CD14-positive monocyte (primary cell): ENCODE measurements at regions not wholly inside any gene's neighbourhood (a gene's known extent, or its start where the extent isn't known, plus 50 kb on each side); places are given as distances from the start of the nearest gene placed in this dataset.

Experiments used
- DNase-seq, 3 donors: peaks; one replicate each; pipeline ENCODE4 v3.0.0-alpha.2; 2011 to 2022
- H2AFZ ChIP-seq: 2 replicates; pipeline ENCODE4 v1.6.0; 2012; ENCODE audit warnings: mild to moderate bottlenecking, low read depth, low read length, inconsistent platforms; ENCODE audit not compliant: insufficient read depth, poor library complexity, severe bottlenecking
- H3K27ac ChIP-seq, 2 donors: 1 replicate in 1 of 2; 2 replicates in 1 of 2; pipeline ENCODE4 v1.5.1; 2012 to 2013; ENCODE audit warnings: low read length in 2 of 2, control low read depth in 1 of 2, inconsistent platforms in 1 of 2, low read depth in 1 of 2, mild to moderate bottlenecking in 1 of 2
- H3K27me3 ChIP-seq, 2 donors: one replicate each; pipeline versions ENCODE4 v1.6.0 to v1.6.1; 2011 to 2013; ENCODE audit warnings: low read length in 2 of 2; ENCODE audit not compliant: control insufficient read depth in 2 of 2, insufficient read depth in 2 of 2
- H3K36me3 ChIP-seq, 2 donors: replicated peaks in 1 of 2; 1 replicate in 1 of 2; 2 replicates in 1 of 2; pipeline versions ENCODE4 v1.5.1 to v1.6.1; 2012 to 2013; ENCODE audit warnings: low read length in 2 of 2, control low read depth in 1 of 2, inconsistent platforms in 1 of 2, mild to moderate bottlenecking in 1 of 2; ENCODE audit not compliant: insufficient read depth in 2 of 2, control insufficient read depth in 1 of 2
- H3K4me1 ChIP-seq, 2 donors: 1 replicate in 1 of 2; 2 replicates in 1 of 2; pipeline versions ENCODE4 v1.5.1 to v1.6.1; 2012 to 2013; ENCODE audit warnings: low read length in 2 of 2, control low read depth in 1 of 2, inconsistent platforms in 1 of 2, mild to moderate bottlenecking in 1 of 2, moderate library complexity in 1 of 2; ENCODE audit not compliant: insufficient read depth in 2 of 2, control insufficient read depth in 1 of 2
- H3K4me2 ChIP-seq: replicated peaks from 2 replicates; pipeline ENCODE3; 2012; ENCODE audit warnings: low read length, moderate library complexity, mild to moderate bottlenecking; ENCODE audit not compliant: poor library complexity, severe bottlenecking; ENCODE audit errors: extremely low read depth
- H3K4me3 ChIP-seq, 3 experiments: fragments of 200-600 bp in 1 of 3; sonication (generic) in 1 of 3; replicated peaks in 1 of 3; 1 replicate in 2 of 3; 2 replicates in 1 of 3; pipeline ENCODE4 v1.5.1; 2011 to 2013; ENCODE audit warnings: low read length in 3 of 3, mild to moderate bottlenecking in 3 of 3, control low read depth in 2 of 3, low read depth in 2 of 3, inconsistent platforms in 1 of 3, moderate library complexity in 1 of 3
- H3K79me2 ChIP-seq: 2 replicates; pipeline ENCODE4 v1.6.0; 2012; ENCODE audit warnings: mild to moderate bottlenecking, control low read depth, inconsistent platforms, low read length, moderate library complexity; ENCODE audit not compliant: insufficient read depth
- H3K9ac ChIP-seq: 2 replicates; pipeline ENCODE4 v1.6.0; 2017; ENCODE audit warnings: low read length, mild to moderate bottlenecking; ENCODE audit not compliant: insufficient read depth, poor library complexity, severe bottlenecking
- H3K9me3 ChIP-seq, 2 donors: replicated peaks in 1 of 2; 1 replicate in 1 of 2; 2 replicates in 1 of 2; pipeline versions ENCODE4 v1.5.1 to v1.6.1; 2012 to 2013; ENCODE audit warnings: low read length in 2 of 2, control low read depth in 1 of 2; ENCODE audit not compliant: control insufficient read depth in 1 of 2, insufficient read depth in 1 of 2
- H4K20me1 ChIP-seq: 2 replicates; pipeline ENCODE4 v1.6.0; 2012; ENCODE audit warnings: mild to moderate bottlenecking, low read length, control low read depth, moderate library complexity; ENCODE audit not compliant: insufficient read depth
- H3K27ac Mint-ChIP-seq, 7 donors: one replicate each; pipeline ENCODE4 v1.8.0; 2020; ENCODE audit warnings: mild to moderate bottlenecking in 7 of 7, mixed read lengths in 7 of 7, moderate library complexity in 6 of 7, inconsistent platforms in 2 of 7
- H3K27me3 Mint-ChIP-seq, 3 donors: one replicate each; pipeline ENCODE4 v1.8.0; 2021 to 2022; ENCODE audit warnings: low read depth in 3 of 3, mild to moderate bottlenecking in 3 of 3, mixed read lengths in 3 of 3, moderate library complexity in 3 of 3, inconsistent platforms in 1 of 3
- H3K36me3 Mint-ChIP-seq, 2 donors: one replicate each; pipeline ENCODE4 v1.8.0; 2020; ENCODE audit warnings: mixed read lengths in 2 of 2, inconsistent platforms in 1 of 2, mild to moderate bottlenecking in 1 of 2
- H3K4me1 Mint-ChIP-seq: one replicate; pipeline ENCODE4 v1.8.0; 2020; ENCODE audit warnings: mild to moderate bottlenecking, mixed read lengths
- H3K4me3 Mint-ChIP-seq, 2 donors: one replicate each; pipeline ENCODE4 v1.8.0; 2020; ENCODE audit warnings: mild to moderate bottlenecking in 2 of 2, mixed read lengths in 2 of 2, moderate library complexity in 1 of 2
- H3K9me3 Mint-ChIP-seq, 7 donors: one replicate each; pipeline ENCODE4 v1.8.0; 2020 to 2022; ENCODE audit warnings: mixed read lengths in 7 of 7, mild to moderate bottlenecking in 6 of 7, moderate library complexity in 6 of 7, inconsistent platforms in 2 of 7
- CTCF ChIP-seq: fragments of 200-600 bp; IDR thresholded peaks from one replicate; pipeline ENCODE4 v1.8.0; 2022; ENCODE audit warnings: antibody characterized with exemption, mild to moderate bottlenecking
- whole genome bisulfite sequencing: methylation state at CpG from one replicate; pipeline ENCODE4 v1.1.5; 2013; ENCODE audit warnings: missing lambda C conversion rate; ENCODE audit not compliant: insufficient coverage; 5-methylcytosine and 5-hydroxymethylcytosine counted together
- intact Hi-C, 2 donors: fragments of 100-400 bp; cut with micrococcal nuclease; formaldehyde crosslinking; loops; one replicate each; pipeline versions ENCODE4 v1.15.0 to v1.15.1; 2023

DNA sequence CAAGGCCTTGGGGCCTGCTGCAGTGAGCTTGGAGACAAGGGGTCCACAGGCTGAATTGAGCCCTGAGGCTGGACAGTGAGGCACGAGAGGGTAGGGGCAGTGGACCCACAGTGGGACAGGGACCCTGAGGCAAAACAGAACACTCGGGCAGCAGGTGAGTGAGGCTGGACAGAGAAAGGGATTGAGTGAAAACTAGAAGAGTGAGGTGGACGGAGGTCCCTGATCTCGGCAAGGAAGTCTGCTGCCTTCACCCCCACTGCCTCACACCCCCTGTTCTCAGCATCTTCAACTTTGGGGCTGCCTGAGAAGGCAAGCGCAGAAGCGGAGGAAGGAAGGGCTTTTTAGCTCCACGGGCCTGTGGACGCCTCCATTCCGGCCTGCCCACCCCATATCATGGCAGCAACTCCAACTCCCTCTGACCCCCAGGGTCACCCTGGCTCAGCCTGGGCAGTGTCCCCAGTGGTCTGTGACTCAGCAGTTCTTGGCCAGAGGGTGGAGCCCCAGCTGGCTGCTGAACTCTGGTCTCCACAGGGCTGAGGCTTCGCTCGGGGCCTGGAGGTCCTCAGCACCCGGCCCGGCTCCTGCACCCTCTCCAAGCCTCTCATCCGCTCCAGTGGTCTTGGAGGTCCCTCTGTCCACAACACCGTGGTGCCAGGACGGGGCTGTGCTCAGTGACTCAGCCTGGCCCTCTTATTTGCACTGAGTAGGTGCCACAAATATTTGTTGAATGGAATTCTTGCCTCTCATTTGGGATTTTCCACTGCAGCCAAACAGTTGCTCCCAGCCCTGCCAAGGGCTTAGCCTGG, 60.0 kb upstream of the EPS8L3 start:
- Histone ChIP-seq H3K4me3 (no peak overlapping the region), H3K4me2 (no peak overlapping the region), H4K20me1 (no peaks in the 10 kb centered on the region), H3K79me2 (no peaks in the 10 kb centered on the region), H3K9ac (no peak overlapping the region), H2AFZ (no peak overlapping the region), H3K27me3 (no peaks in the 10 kb centered on the region), H3K36me3 (no peaks in the 10 kb centered on the region), H3K27ac (no peak overlapping the region), H3K4me1 (peaks cover 79 to 88% of the 10 kb centered on the region in 2 donors), H3K9me3 (no peaks in the 10 kb centered on the region)
- Mint-ChIP-seq H3K9me3 (peaks cover 0 to 4% (median 0%) of the 10 kb centered on the region in 7 donors), H3K4me1 (peaks cover 84% of the 10 kb centered on the region), H3K27ac (peak overlapping the region in 6 of 7 donors; percentile 36 to 96 (median 87)), H3K4me3 (peak overlapping the region in 1 of 2 donors; percentile 44), H3K27me3 (peaks cover 9 to 13% (median 9%) of the 10 kb centered on the region in 3 donors), H3K36me3 (peaks cover 0 to 15% of the 10 kb centered on the region in 2 donors)
- WGBS = 73% methylated on average over 7 of the region's 16 CpGs
- intact Hi-C loops = loop anchor here in 1 of 2 donors (5.0 kb wide), 3 partner anchors 39 to 206 kb away; partner anchors contain the start of genes AMPD2 and GNAT2
- DNase-seq = no peak
- TF ChIP-seq CTCF = no peak

GRCh38 chr1:109822749-109823542, 59.2 kb upstream of the EPS8L3 start:
- no peaks in the 10 kb centered on the region for H3K36me3 ChIP-seq
- H3K27me3 ChIP-seq = no peaks in the 10 kb centered on the region
- peak overlapping the region; percentile 60 to 79 for H3K27ac ChIP-seq
- H3K4me2 ChIP-seq = peak overlapping the region; percentile 51
- intact Hi-C loops = loop anchor here in 1 of 2 donors (1.0 to 5.0 kb wide), 4 partner anchors 39 to 206 kb away; partner anchors contain the start of genes AMPD2 and GNAT2
- H2AFZ ChIP-seq = no peak overlapping the region
- peaks cover 0 to 15% of the 10 kb centered on the region in 2 donors for H3K36me3 Mint-ChIP-seq
- peak overlapping the region in 1 of 3 experiments; percentile 32 for H3K4me3 ChIP-seq
- no peaks in the 10 kb centered on the region for H4K20me1 ChIP-seq
- no peak for TF ChIP-seq CTCF
- WGBS = 93% methylated on average over 5 of the region's 6 CpGs
- H3K4me1 Mint-ChIP-seq = peaks cover 92% of the 10 kb centered on the region
- H3K4me1 ChIP-seq = peaks cover 86 to 95% of the 10 kb centered on the region in 2 donors
- H3K9ac ChIP-seq = no peak overlapping the region
- peaks cover 8 to 16% (median 10%) of the 10 kb centered on the region in 3 donors for H3K27me3 Mint-ChIP-seq
- peak in 1 of 3 donors; percentile 27 for DNase-seq
- H3K9me3 Mint-ChIP-seq = peaks cover 0 to 3% (median 0%) of the 10 kb centered on the region in 7 donors
- no peaks in the 10 kb centered on the region for H3K79me2 ChIP-seq
- peak overlapping the region; percentile 64 to 65 for H3K4me3 Mint-ChIP-seq
- H3K9me3 ChIP-seq = no peaks in the 10 kb centered on the region
- H3K27ac Mint-ChIP-seq = peak overlapping the region; percentile 91 to 99 (median 96)
